CD4-positive, alpha-beta T cell treated with Interferon gamma for 1 hour (primary cell): ENCODE measurements at regions not wholly inside any gene's neighbourhood (a gene's known extent, or its start where the extent isn't known, plus 50 kb on each side); places are given as distances from the start of the nearest gene placed in this dataset.

Source experiments
- DNase-seq: peaks from one replicate; pipeline ENCODE4 v3.0.0-alpha.2; 2020

DNA sequence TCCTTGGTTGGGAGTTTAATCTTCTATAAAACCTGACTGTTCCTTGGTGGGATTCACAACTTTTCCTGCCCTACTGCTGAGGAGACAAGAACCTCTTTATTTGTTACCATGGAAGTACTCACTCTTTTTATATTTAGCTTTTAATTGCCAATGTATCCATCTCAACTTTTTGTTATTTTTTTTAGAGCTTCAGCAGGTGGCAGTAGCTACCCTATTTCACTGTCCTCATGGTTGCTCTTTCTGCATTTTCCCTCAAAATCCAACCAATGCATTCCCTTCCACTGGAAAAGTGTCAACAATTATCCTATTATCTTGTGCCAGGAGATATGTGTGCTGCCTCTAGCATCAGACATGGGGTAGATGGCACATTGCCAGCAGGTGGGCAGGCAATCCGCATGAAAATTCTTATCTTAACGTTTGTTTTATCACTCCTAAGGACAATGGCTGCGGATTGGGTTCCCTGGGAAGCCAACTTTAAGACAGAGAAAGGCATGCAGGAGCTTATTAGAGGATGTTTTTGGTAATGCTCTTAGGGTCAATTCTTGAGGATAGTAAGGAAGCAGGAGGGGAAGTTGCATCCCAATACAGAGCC is 406.4 kb downstream of the SNAPC1 start:
- no peak for DNase-seq

GRCh38 chr14:62179367-62180018 is 417.3 kb downstream of the SNAPC1 start:
- no peak for DNase-seq

- no peak for DNase-seq
These were observed 419.4 kb downstream of the SNAPC1 start for GRCh38 chr14:62181591-62181990.

DNA sequence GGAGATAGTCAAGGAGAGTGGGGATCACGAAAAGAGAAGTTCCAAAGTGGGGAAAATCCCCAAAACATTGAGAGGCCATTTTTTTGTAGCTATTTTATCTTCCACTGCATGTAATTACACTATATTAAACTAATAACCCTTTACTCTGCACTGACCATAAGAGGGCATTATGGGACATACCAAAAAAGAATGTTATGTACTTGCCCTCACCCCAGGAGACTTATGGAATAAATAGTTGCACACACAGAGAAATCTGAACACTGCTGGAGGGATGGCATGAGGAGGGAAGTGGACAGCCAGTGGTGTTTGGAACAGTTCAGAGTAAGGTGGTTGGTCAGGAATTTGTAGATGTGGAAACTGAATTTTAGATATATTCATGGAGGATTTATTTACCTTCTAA is 422.9 kb downstream of the SNAPC1 start:
- no peak for DNase-seq

GRCh38 chr14:62187265-62187664 is 425.0 kb downstream of the SNAPC1 start:
- DNase-seq = no peak

DNA sequence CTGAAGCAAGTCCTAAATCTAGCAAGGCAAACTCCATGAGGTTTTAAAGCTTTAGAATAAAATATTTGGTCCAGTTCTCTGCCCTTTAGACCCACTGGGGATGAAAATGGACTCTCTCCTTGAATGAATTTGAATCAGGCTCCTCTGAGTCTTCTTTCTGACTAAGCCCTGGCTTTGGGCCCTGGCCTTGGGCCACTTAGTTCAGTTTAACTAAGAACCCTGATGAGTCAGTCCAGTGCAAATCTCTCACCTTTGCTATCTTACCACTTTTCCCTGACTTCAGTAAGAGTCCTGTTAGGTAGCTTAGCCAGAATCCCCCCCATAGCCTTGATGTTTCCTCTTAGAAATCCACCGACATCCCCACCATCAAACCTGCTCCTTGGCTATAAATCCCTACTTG is 427.5 kb downstream of the SNAPC1 start:
- no peak for DNase-seq

DNA sequence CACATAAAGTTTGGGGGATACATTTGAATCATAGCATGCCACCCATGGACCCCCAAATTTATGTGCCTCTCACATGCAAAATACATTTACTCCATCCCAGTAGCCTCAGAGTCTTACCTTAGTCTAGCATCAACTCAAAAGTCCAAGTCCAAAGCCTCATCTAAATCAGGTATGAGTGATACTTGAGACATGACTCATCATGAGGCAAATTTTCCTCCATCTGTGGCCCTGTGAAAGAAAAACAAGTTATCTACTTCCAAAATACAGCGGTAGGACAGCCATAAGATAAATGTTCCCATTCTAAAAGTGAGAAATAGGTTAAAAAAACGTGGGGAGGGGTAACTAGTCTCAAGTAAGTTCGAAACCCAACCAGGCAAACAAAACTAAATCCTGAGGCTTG is 444.2 kb downstream of the SNAPC1 start:
- DNase-seq = no peak

- DNase-seq = no peak
These were observed 447.2 kb downstream of the SNAPC1 start for GRCh38 chr14:62209287-62209899.

DNA sequence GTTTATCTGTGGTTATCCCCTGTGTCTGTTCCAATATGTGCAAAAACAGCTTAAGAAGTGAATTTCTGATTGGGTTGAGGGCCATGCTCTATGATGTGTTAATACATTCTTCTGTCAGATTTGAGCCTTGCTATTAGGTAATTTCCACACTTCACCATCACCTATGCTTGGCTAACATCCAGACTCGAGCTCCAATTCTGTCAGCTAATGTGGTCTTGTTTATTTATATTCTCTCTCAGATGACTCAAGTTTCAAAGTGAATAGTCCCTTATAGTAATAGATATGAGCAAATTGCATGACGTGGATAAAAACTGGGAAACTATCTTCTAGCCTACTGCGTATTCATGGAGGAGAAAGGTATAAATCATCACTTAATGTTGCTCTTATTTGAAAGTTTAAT is 451.3 kb downstream of the SNAPC1 start:
- DNase-seq = no peak

DNA sequence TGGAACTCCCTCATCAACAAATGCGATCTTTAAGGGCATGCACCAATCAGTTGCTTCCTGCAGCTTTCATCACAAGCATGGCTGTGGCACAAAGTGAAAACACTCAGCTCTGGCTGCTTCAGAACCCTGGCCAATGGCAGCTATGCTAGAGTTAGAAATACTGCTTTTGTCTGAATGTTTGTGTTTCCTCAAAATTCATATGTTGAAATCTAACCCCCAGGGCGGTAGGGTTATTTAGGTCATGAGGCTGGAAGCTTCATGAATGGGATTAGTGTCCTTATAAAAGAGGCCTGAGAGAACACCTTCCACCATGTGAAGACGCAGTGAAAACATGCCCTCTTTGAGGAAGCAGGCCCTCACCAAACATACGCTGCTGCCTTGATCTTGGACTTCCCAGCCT is 453.9 kb downstream of the SNAPC1 start:
- no peak for DNase-seq

GRCh38 chr14:62234849-62235248 is 472.6 kb downstream of the SNAPC1 start:
- no peak for DNase-seq

DNA sequence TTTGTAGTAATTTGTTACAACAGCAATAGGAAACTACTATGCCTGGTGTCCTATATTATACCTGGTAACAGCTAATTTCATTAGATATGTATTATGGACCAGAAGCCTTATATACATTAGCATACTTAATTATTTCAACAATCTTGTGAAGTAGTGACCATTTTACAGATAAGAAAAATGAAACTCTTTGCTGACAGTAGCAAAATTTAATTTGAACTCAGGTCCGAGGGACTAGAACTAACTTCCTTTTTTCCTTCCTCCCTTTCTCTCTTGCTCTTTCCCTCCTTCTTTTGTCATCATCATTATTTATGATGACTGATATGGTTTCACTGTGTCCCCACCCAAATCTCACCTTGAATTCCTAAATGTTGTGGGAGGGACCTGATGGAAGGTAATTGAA is 482.0 kb downstream of the SNAPC1 start:
- no peak for DNase-seq

DNA sequence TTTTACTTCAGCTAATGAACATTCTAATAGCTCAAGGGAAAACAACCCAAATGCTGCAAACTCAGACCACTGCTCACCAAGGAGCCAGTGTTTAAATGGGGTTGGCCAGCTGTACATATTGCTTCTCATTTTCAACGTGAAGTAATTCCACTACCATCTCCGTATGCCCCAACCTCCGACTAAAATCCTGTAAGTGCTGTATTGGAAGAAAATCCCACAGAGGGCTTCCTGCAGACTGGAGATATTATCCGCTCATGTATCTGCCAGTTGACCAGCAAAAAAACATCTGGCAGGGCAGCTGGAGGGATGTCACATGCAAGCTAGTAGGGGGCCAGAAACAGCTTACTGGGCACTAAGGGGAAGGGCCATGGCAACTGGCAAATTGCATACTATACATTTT is 485.0 kb downstream of the SNAPC1 start:
- no peak for DNase-seq

DNA sequence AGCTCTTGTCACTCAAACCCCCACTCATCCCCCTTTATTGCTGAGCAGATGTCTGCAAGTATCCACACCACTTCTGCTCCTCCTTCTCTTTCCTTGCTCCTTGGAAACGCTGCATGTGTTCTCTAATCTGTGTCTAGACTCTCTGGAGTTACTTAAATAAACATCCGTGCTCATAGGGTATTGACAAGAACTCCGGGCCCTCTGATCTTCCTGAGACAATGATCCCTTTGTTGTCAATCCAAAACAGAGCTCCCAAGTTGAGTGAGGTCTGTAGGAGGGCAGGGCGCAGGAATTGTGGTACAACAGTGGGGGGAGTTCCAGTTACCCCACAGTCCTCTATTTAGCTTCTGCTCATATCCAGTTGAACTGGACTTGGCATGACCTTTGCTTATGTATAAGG is 489.0 kb downstream of the SNAPC1 start:
- no peak for DNase-seq

DNA sequence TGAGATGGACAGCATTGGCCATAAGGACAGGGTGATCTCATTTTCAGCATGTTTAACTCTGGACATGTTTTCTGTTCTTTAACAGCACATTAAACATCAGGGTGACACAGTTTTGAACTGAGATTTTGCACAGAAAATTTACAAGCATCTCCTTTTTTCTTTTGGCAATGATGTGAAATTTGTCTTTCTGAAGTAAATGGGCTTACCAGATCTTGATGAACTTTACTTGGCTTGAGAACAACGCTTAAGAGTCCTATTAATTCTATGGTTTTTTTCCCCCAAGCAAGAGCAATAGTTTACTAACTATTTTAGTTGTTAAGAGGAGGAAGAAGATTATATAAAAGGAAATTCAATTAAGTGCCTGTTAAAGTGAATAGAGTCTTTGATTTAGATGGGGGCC is 491.0 kb downstream of the SNAPC1 start:
- DNase-seq = no peak

DNA sequence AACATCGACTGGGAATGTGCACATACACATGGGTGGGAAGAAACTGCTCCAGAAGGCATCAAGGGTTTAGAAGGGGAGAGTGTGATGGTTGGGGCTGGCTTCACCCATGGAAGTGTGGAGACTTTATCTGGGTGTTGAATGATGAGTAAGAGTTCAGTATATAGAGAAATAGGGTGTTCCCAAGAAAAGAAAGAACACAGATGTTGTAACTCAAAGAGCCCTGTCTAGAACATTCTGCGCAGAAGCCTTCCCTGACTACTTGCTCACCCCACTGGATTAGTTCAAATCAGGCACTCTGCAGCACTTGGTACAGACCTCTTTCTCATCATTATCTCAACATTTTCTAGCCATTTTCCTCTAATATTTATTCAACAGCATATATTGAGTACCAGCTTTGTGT is 491.7 kb downstream of the SNAPC1 start:
- DNase-seq = no peak

DNA sequence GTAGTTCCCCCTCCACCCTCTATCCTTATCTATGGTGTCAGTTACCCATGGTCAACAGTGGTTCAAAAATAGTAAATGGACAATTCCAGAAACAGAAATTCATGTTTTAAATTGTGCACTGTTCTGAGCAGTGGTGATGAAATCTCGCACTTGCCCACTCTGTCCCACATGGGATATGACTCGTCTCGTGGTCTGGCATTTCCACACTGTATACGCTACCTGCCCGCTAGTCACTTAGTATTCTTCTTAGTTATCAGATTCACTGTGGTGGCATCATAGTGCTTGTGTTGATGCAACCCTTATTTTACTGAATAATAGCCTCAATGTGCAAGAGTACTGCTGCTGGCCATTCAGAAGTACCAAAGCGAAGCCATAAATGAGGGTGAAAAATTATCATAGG is 507.0 kb downstream of the SNAPC1 start:
- no peak for DNase-seq

- DNase-seq = no peak
These were observed 508.0 kb downstream of the SNAPC1 start for GRCh38 chr14:62270236-62270635.

DNA sequence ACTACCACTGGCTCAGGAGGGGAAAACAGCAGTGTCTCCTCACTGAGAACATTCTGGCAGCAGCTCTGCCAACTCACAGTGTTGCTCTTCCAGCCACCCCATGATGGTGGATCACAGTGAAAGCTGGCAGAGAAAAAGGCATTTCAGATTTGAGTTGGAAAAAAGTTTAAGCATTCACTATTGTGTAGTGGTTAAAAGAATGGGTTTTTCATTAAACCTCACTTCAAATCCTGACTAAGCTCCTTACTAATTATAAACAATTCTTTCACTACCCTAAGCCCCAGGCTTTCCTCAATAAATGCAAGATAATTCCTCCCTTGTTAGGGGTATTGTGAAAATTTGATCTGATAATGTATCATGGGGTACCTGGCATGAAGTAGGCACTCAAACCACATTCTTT is 518.1 kb downstream of the SNAPC1 start:
- no peak for DNase-seq

- DNase-seq = no peak
These were observed 521.6 kb downstream of the SNAPC1 start for GRCh38 chr14:62283837-62284236.

DNA sequence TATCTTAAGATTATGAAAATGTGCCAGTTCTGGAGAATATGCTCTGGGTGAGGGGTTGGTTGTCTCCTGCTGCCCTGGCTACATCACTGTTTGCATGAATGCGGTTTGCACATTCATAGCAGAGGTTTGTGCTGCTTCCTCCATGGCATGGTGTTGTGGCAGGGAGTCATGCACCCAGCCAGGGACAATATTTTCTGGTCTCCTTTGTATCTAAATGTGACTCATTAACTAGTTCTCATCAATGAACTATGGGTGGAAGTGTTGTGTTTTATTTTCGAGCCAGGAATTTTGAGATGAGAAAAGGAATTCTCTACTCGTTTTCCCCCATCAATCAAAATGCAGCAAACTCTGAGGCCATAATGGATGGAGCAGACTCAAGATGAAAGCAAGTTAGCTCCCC is 527.3 kb downstream of the SNAPC1 start:
- DNase-seq = no peak

DNA sequence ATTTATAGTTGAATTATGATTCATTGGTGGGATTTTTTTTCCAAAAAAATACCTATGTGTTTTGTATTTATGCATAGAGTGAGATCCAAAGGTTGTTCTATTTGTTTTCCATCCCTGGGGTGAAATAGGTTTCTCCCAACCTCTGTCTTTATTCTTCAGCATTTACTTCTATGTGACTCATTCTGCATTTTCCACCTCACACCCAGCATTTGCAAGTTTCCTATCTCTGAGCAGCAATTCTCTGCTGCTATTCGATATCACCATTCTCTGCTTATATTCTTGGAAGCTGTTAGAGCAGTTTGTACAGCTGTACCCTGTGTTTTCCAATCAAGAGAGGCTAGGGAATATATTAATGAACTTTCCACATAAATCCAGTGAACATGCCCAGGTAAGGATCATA is 538.9 kb downstream of the SNAPC1 start:
- no peak for DNase-seq

- DNase-seq = no peak
These were observed 539.7 kb downstream of the SNAPC1 start for GRCh38 chr14:62301911-62302310.

GRCh38 chr14:62303437-62303836 is 541.2 kb downstream of the SNAPC1 start:
- DNase-seq = no peak

DNA sequence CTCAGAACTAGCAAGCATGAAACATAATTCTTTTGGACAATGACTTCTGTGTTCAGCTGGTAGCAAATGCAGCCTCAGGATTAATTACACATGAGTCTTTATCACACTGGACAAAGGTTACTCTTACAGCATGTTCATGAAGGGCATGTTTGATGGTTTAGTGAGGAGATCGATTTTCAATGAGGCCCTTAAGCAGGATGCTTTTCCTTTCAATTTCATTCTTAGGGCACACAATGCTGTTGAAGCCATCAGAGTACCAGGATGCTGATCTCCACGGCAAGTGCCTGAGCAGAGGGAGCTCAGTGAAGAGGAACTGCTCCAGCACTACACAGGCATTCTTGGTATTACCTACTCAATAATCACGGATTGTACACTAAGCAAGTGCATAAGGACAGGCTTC is 542.0 kb downstream of the SNAPC1 start:
- DNase-seq = no peak
